GM19397 (cell line): ENCODE measurements at regions not wholly inside any gene's neighbourhood (a gene's known extent, or its start where the extent isn't known, plus 50 kb on each side); places are given as distances from the start of the nearest gene placed in this dataset.

Experiments
- ATAC-seq: cut with Tn5 transposase; IDR thresholded peaks from one replicate; pipeline ENCODE4 v1.9.1; 2021; ENCODE audit warnings: mild to moderate bottlenecking, moderate library complexity; ENCODE audit not compliant: unreplicated experiment

- ATAC-seq, result no peak
Observed at GRCh38 chr17:77453613-77454241, 313.0 kb downstream of the SEC14L1 start.

DNA sequence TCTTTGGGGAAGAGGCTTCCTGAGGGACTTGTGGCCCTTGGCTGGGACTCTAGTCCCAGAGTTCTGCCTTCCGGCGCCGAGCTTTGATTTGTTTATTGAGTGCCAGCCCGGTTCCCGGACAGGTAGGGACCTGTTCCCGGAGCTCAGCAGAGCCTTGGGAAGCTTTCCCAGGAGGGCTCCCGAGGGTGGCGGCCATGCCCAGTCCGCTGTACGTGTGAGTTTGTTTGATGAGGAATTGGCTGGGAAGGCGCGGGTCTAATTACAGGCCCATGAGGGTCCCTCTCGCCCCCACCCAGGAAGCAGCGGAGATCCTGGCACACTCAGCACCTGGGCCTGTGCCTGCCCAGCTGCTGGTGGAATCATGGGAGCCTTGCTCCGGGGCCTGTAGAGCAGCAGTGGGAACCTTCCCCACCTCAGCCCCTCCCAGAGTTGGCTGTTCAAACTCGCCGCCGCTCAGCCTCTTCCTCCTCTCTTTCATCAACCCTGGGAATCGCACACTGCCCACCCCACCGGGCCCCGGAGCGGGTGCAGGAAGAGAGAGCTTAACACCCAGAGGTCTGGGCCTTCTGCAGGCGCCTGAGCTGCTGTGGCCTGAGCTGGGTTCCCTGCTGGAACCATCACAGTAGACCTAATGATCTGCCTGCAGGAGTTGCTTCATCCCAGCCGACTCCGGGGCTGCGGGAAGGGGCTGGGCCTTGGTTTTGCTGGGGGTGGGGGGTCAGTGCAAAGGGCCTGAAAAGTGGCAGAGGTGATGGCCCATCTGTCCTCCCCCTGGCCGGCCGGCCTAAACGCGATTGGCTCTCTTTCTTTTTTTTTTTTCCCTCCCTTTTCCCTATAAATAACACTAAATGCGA lies 313.7 kb downstream of the SEC14L1 start:
- no peak for ATAC-seq

DNA sequence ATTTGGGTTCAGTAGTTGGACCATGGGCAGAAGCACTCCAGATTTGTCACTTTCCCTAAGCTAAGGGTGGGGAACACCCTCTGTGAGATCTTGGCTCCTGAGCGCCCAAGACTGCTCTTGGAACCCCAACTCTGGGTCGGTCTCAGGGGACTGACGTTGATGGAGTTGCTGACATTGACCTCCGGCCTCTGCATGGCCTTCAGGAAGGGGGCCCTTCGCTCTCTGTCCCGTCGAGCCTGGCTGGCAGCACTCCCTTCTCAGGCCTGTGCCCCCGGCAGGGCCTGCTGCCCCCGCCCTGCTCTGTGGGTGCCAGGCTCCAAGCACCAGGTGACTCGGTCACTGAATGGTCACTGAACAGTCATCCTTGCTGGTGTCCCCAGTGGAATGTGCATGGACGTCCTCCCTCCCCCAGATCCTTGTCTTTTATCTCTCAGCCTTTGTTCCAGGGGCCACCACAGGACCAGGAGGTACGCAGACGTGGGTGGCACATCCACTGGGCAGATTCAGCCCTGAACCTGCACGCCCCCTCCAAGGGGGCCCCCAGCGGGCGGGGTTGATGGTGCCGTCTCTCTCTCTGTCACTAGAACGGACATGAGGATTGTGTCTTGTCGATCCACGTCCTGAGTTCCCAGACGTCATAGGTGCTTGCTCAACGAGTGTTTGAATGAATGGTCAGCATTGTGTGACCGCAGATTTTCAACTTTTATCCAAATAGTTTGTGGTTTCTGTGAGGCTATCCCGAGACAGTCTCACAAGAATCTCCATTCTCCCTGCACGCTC lies 314.5 kb downstream of the SEC14L1 start:
- no peak for ATAC-seq

DNA sequence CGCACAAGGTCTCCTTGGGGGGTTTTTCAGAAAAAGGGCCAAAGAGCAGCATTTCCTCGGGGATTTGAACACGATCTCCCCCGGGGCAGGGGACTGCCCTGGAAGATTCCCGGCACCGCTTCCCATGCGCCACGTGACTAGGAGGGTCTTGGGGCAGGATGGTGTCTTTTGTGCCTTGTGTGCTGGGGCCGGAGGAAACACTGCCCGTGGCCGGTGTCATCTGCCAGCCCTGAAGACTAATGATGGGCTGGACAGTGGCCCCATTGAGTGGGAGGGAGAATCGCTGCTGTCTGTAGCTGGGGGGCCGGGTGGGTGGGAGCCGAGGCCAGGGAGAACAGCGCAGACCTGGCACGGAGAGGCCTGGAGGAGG lies 315.1 kb downstream of the SEC14L1 start:
- ATAC-seq, result no peak

- ATAC-seq, result no peak
Observed at GRCh38 chr17:77456271-77456950, 315.6 kb downstream of the SEC14L1 start.

DNA sequence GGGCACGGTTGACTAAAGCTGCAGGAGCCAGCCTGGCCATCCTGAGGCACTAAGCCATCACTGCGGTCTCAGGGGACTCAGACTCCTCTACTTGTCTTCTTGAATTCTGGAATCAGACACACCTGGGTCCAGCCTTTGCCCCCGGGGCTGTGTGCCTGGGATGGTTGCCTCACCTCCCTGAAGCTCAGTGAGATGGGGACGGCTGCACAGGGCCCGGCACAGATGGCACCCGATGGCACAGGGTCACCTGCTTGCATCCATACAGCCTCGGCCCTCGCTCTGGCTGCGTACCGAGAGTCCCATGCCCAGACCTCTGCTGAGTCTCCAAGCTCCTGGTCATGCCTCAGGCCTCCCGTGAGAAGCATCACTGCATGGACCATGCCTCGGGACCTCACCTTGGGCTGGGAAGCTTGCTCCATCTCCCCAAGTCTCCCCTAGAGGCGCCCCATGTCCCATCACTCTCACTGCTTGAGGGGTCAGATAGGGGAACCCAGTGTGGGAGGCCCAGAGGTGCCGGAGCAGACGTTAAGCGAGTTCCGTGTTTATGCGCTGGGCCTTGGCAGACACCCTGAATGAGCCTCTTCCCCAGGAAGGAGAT lies 316.3 kb downstream of the SEC14L1 start:
- ATAC-seq, result no peak

- no peak for ATAC-seq
Observed at GRCh38 chr17:77457572-77458201, 316.9 kb downstream of the SEC14L1 start.

DNA sequence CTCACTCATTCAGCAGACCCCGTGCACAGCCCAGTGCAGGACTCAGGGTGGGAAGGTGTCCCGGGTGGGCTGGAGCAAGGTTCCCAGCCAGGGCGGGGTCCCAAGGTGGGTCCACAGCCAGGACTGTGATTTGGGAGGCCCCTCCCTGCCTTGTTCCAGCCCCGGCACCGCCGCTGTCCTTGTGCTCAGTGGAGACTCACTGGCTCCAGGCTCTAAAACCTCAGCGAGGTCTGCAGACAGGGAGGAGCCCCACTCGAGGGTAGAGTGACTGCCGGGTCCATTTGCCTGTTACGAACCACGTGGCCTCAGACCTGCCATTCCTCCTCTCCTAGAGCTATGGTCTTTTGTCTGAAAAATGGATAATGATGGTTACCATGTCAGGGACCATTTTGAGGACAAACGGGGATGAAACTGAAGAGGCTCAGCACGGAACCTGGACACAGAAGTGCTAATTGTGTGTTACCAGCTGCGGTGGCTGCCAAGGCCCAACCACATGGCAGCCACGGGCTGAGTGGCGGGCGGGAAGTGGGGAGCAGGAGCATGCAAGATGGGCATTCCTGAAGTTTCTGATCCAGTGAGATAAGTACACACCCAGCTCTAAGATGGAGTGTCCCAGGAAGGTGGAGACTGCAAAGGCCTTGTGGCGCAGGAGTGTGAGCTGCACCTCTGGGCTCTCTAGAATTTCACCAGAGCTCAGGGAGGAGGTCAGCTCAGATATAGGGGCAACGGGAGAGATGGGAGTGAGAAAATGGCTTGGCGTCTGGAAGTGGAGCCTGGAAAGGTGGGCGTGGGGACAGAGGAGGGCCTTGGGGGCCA lies 317.6 kb downstream of the SEC14L1 start:
- ATAC-seq, result no peak

DNA sequence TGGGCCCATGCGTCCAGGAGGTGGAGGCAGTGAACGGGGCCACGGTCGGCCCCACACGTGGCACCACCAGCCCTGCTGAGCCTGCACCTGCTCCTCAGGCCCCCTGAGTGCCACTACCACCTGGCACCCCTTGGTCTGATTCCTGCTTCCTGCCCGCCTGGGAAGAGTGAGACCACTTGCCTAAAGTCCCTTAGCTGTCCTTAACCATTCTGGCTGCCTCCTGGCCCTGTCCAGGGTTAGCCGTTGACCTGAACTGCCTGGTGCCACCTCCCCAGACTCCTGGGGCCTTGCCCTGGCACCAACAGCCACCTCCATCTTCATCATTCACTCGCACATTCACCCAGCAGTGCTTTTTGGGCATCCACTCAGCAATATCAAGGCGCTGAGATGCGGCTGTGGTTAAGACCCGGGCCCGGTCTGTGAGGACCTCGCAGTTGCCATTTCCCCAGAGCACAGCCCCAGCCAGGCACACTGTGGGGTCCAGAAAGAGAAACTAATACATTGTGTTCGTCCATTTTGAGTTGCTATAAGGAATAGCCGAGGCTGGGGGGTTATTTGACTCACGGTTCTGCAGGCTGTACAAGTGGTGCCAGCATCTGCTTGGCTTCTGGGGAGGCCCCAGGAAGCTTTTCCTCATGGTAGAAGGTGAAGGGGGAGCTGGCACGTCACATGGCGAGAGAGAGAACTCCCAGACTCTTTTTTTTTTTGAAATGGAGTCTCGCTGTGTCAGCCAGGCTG lies 318.4 kb downstream of the SEC14L1 start:
- ATAC-seq, result no peak

DNA sequence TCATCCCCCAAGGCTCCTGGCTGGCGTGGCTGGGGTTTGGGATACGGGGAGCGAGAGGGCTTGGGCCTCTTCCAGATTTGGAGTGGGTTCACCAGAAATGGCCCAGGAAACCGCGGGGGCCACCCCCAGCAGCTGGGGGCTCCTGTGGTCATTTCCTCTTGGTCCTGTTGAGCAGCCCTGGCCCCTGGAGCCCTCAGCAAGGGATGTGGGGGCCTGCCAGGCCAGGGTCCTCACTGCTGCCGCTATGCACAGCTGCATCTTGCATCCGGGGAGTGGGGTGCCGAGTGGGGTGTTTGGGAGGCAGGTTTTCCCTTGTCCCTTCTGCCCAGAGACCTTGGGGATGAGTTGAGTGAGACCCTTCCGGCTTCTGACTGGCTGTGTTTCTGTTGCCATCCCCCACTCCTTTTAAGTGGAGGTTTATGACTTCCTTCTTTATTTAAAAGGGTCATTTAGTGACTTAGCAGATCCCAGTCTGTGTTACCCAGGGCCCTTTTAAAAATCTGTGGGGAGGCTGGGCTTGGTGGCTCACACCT lies 319.8 kb downstream of the SEC14L1 start:
- no peak for ATAC-seq

GRCh38 chr17:77461277-77462057 lies 320.7 kb downstream of the SEC14L1 start:
- no peak for ATAC-seq

- ATAC-seq, result peak; percentile 29
Observed at GRCh38 chr17:77462090-77462489, 321.3 kb downstream of the SEC14L1 start.

- ATAC-seq, result no peak
Observed at GRCh38 chr17:77462553-77463497, 322.1 kb downstream of the SEC14L1 start.

GRCh38 chr17:77464988-77465357 lies 324.2 kb downstream of the SEC14L1 start:
- ATAC-seq, result no peak

GRCh38 chr17:77465358-77466041 lies 324.7 kb downstream of the SEC14L1 start:
- peak; percentile 61 for ATAC-seq

DNA sequence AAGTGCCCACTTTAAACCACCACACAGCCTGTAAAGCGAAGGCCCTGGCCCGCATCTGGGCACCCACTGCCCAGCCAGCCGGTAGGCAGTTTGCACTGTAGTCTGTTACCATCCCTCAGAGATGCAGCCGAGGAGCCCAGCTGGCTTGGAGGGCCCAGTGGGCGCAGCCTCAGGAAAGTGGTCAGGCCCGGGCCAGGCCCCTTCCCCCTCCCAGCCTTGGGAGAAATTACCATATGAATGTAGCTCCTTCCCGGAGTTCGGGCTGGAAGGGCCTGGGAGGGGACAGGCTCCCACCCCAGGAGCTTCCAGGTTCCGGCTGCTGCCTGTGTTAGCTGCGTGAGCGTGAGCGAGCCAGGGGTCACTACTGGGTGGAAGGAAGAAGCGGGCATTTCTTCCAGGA lies 325.4 kb downstream of the SEC14L1 start:
- no peak for ATAC-seq
